ENCODE measurements at regions not wholly inside any gene's neighbourhood (a gene's known extent, or its start where the extent isn't known, plus 50 kb on each side); places are given as distances from the start of the nearest gene placed in this dataset.

- no peak overlapping the region for H3K4me3 ChIP-seq
- H3F3A ChIP-seq (ENCODE audit: insufficient read depth): 0 out of 2 replicates have a peak, but pooled peaks cover 5% of the 10 kb centered on the region
- no peaks in the 10 kb centered on the region for H3K9me2 ChIP-seq (ENCODE audit: insufficient read depth)
- no peaks in the 10 kb centered on the region for H3K4me1 ChIP-seq (ENCODE audit: insufficient read depth)
- 5 to 16% methylated on average over 2 of the region's 2 CpGs for WGBS, 2 experiments (ENCODE audit: low coverage in 1 of 2, low lambda C conversion rate in 2 of 2, missing lambda C conversion rate in 2 of 2)
- no peaks in the 10 kb centered on the region for H3K36me3 ChIP-seq (ENCODE audit: low read depth)
- no peaks in the 10 kb centered on the region for H4K20me1 ChIP-seq (ENCODE audit: insufficient read depth)
- H2AFZ ChIP-seq: no peak overlapping the region
- H3K27ac ChIP-seq: no peak overlapping the region
- TF ChIP-seq EZH2 (IDR thresholded peaks at IDR 0.05; ENCODE audit: insufficient read depth, poor library complexity, severe bottlenecking) (no peak), EZH2phosphoT487 (IDR thresholded peaks at IDR 0.05; ENCODE audit: insufficient read depth, low read depth) (no peak)
- H3K79me2 ChIP-seq (ENCODE audit: insufficient read depth): no peaks in the 10 kb centered on the region
- DNase-seq: peak; percentile 60
- no peak overlapping the region for H3K9ac ChIP-seq
- no peak overlapping the region for H3K4me2 ChIP-seq (ENCODE audit: unreplicated experiment)
- H3K27me3 ChIP-seq (replicated peaks; ENCODE audit: insufficient read depth): no peaks in the 10 kb centered on the region
- in situ Hi-C loops (cut with MboI): loop anchor here (25.0 kb wide), 1 partner anchor 755 kb away; no protein-coding TSS in a partner anchor
- H3K9me3 ChIP-seq (ENCODE audit: low read depth): no peaks in the 10 kb centered on the region
Observed at GRCh38 chr4:83757121-83757621, 221.3 kb downstream of the GPAT3 start.

- in situ Hi-C loops (cut with MboI): loop anchor here (25.0 kb wide), 1 partner anchor 759 kb away; no protein-coding TSS in a partner anchor
- H3K9me3 ChIP-seq (ENCODE audit: low read depth): no peaks in the 10 kb centered on the region
- no peaks in the 10 kb centered on the region for H3K79me2 ChIP-seq (ENCODE audit: insufficient read depth)
- no peak for TF ChIP-seq EZH2 (IDR thresholded peaks at IDR 0.05; ENCODE audit: insufficient read depth, poor library complexity, severe bottlenecking)
- no peak for TF ChIP-seq EZH2phosphoT487 (IDR thresholded peaks at IDR 0.05; ENCODE audit: insufficient read depth, low read depth)
- no peaks in the 10 kb centered on the region for H3K27me3 ChIP-seq (replicated peaks; ENCODE audit: insufficient read depth)
- no peaks in the 10 kb centered on the region for H3K4me1 ChIP-seq (ENCODE audit: insufficient read depth)
- H2AFZ ChIP-seq: no peak overlapping the region
- no peaks in the 10 kb centered on the region for H3K9me2 ChIP-seq (ENCODE audit: insufficient read depth)
- no peak overlapping the region for H3K9ac ChIP-seq
- H3K27ac ChIP-seq: no peak overlapping the region
- 0 out of 2 replicates have a peak, but pooled peaks cover 5% of the 10 kb centered on the region for H3F3A ChIP-seq (ENCODE audit: insufficient read depth)
- no peak overlapping the region for H3K4me3 ChIP-seq
- no peaks in the 10 kb centered on the region for H4K20me1 ChIP-seq (ENCODE audit: insufficient read depth)
- DNase-seq: no peak
- 51 to 65% methylated on average over 2 of the region's 2 CpGs for WGBS, 2 experiments (ENCODE audit: low coverage in 1 of 2, low lambda C conversion rate in 2 of 2, missing lambda C conversion rate in 2 of 2)
- no peaks in the 10 kb centered on the region for H3K36me3 ChIP-seq (ENCODE audit: low read depth)
- H3K4me2 ChIP-seq (ENCODE audit: unreplicated experiment): no peak overlapping the region
Observed at GRCh38 chr4:83753260-83753659, 217.4 kb downstream of the GPAT3 start.

GRCh38 chr4:83751336-83751949 is 215.5 kb downstream of the GPAT3 start:
- no peak for TF ChIP-seq EZH2 (IDR thresholded peaks at IDR 0.05; ENCODE audit: insufficient read depth, poor library complexity, severe bottlenecking)
- TF ChIP-seq EZH2phosphoT487 (IDR thresholded peaks at IDR 0.05; ENCODE audit: insufficient read depth, low read depth): no peak
- no peaks in the 10 kb centered on the region for H4K20me1 ChIP-seq (ENCODE audit: insufficient read depth)
- in situ Hi-C loops (cut with MboI): loop anchor here (25.0 kb wide), 1 partner anchor 761 kb away; no protein-coding TSS in a partner anchor
- no peaks in the 10 kb centered on the region for H3K9me2 ChIP-seq (ENCODE audit: insufficient read depth)
- H3K79me2 ChIP-seq (ENCODE audit: insufficient read depth): no peaks in the 10 kb centered on the region
- H3K9me3 ChIP-seq (ENCODE audit: low read depth): no peaks in the 10 kb centered on the region
- no peaks in the 10 kb centered on the region for H3K27me3 ChIP-seq (replicated peaks; ENCODE audit: insufficient read depth)
- no peak overlapping the region for H2AFZ ChIP-seq
- DNase-seq: no peak
- H3K4me1 ChIP-seq (ENCODE audit: insufficient read depth): no peaks in the 10 kb centered on the region
- H3K36me3 ChIP-seq (ENCODE audit: low read depth): no peaks in the 10 kb centered on the region
- H3F3A ChIP-seq (ENCODE audit: insufficient read depth): no peaks in the 10 kb centered on the region
- H3K27ac ChIP-seq: no peak overlapping the region
- 45 to 48% methylated on average over 1 of the region's 1 CpG for WGBS, 2 experiments (ENCODE audit: low coverage in 1 of 2, low lambda C conversion rate in 2 of 2, missing lambda C conversion rate in 2 of 2)
- no peak overlapping the region for H3K4me2 ChIP-seq (ENCODE audit: unreplicated experiment)
- H3K9ac ChIP-seq: no peak overlapping the region
- no peak overlapping the region for H3K4me3 ChIP-seq

- no peak for DNase-seq
- no peaks in the 10 kb centered on the region for H3K36me3 ChIP-seq (ENCODE audit: low read depth)
- no peaks in the 10 kb centered on the region for H3K79me2 ChIP-seq (ENCODE audit: insufficient read depth)
- no peaks in the 10 kb centered on the region for H3F3A ChIP-seq (ENCODE audit: insufficient read depth)
- no peaks in the 10 kb centered on the region for H3K9me3 ChIP-seq (ENCODE audit: low read depth)
- 92 to 93% methylated on average over 2 of the region's 2 CpGs for WGBS, 2 experiments (ENCODE audit: low coverage in 1 of 2, low lambda C conversion rate in 2 of 2, missing lambda C conversion rate in 2 of 2)
- no peaks in the 10 kb centered on the region for H3K4me1 ChIP-seq (ENCODE audit: insufficient read depth)
- no peak overlapping the region for H3K27ac ChIP-seq
- no peak overlapping the region for H3K4me2 ChIP-seq (ENCODE audit: unreplicated experiment)
- no peaks in the 10 kb centered on the region; the same call in 1 of the 2 replicates for H3K9me2 ChIP-seq (ENCODE audit: insufficient read depth)
- in situ Hi-C loops (cut with MboI): no loop called here
- no peak overlapping the region for H2AFZ ChIP-seq
- no peaks in the 10 kb centered on the region for H4K20me1 ChIP-seq (ENCODE audit: insufficient read depth)
- no peak overlapping the region for H3K4me3 ChIP-seq
- H3K27me3 ChIP-seq (replicated peaks; ENCODE audit: insufficient read depth): no peaks in the 10 kb centered on the region
- TF ChIP-seq EZH2phosphoT487 (IDR thresholded peaks at IDR 0.05; ENCODE audit: insufficient read depth, low read depth) (no peak), EZH2 (IDR thresholded peaks at IDR 0.05; ENCODE audit: insufficient read depth, poor library complexity, severe bottlenecking) (no peak)
- H3K9ac ChIP-seq: no peak overlapping the region
Observed at GRCh38 chr4:83748711-83749110, 212.8 kb downstream of the GPAT3 start.
